ENCODE measurements at regions not wholly inside any gene's neighbourhood (a gene's known extent, or its start where the extent isn't known, plus 50 kb on each side); places are given as distances from the start of the nearest gene placed in this dataset.

DNA sequence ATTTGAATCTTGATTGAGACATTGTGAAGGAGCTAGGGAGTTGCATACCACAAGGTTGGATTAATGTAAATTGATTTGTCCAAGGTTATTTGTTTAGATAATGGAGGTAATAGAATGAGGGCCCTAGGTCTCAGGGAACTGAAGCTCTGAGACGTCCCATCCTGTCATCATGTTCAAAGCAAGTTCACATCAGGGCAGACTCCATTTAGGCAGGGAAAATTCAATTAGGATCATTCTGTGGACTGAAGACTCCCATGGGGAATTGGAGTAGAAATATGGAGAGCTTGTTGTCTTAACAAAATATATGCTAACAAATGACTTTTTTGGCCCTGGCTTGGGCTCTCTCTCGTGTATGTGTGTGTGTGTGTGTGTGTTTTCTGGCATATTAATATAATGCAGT is 722.0 kb upstream of the ADAMTS16 start:
- TF ChIP-seq, protein P1, sequence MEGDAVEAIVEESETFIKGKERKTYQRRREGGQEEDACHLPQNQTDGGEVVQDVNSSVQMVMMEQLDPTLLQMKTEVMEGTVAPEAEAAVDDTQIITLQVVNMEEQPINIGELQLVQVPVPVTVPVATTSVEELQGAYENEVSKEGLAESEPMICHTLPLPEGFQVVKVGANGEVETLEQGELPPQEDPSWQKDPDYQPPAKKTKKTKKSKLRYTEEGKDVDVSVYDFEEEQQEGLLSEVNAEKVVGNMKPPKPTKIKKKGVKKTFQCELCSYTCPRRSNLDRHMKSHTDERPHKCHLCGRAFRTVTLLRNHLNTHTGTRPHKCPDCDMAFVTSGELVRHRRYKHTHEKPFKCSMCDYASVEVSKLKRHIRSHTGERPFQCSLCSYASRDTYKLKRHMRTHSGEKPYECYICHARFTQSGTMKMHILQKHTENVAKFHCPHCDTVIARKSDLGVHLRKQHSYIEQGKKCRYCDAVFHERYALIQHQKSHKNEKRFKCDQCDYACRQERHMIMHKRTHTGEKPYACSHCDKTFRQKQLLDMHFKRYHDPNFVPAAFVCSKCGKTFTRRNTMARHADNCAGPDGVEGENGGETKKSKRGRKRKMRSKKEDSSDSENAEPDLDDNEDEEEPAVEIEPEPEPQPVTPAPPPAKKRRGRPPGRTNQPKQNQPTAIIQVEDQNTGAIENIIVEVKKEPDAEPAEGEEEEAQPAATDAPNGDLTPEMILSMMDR (IDR thresholded peaks at IDR 0.05), result no peak
- TF ChIP-seq POLR2A (IDR thresholded peaks at IDR 0.05), result no peak
- no peak for TF ChIP-seq EP300 (IDR thresholded peaks at IDR 0.05)

Measured in ovary (tissue), 3 donors.